ENCODE measurements at regions not wholly inside any gene's neighbourhood (a gene's known extent, or its start where the extent isn't known, plus 50 kb on each side); places are given as distances from the start of the nearest gene placed in this dataset.
"Not testable (repeated sequence)": the region's sequence is repeated elsewhere in the genome, so short reads cannot be mapped to it uniquely, and the experiment has no call there.

DNA sequence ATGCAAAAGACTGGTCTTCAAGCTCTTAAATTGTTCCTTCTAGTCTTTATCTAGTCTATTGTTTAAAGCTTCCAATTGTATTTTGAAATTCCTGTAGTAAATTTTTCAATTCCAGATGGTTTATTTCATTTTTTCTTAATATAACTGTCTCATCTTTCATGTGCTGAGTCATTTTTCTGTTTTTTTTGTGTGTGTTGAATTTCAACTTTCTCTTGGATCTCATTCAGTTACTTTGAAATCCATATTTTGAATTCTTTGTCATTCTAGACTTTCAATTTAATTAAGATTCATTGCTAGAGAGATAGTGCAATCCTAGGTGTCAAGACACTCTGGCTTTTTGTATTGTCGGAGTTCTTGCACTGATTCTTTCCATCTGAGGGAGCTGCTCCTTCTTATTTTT lies 128.0 kb upstream of the PRKG2 start:
- H3K9me3 ChIP-seq = no peaks in the 10 kb centered on the region
- no peak overlapping the region for H3K4me3 ChIP-seq
- no peaks in the 10 kb centered on the region for H3K27me3 ChIP-seq
- no peaks in the 10 kb centered on the region for H3K4me1 ChIP-seq
- DNase-seq (ENCODE audit: low spot score in 2 of 2) = no peak
- WGBS = 83% methylated on average over 1 of the region's 1 CpG
- H3K36me3 ChIP-seq = no peaks in the 10 kb centered on the region
- TF ChIP-seq POLR2A (IDR thresholded peaks at IDR 0.05) = no peak
- TF ChIP-seq, protein P1, sequence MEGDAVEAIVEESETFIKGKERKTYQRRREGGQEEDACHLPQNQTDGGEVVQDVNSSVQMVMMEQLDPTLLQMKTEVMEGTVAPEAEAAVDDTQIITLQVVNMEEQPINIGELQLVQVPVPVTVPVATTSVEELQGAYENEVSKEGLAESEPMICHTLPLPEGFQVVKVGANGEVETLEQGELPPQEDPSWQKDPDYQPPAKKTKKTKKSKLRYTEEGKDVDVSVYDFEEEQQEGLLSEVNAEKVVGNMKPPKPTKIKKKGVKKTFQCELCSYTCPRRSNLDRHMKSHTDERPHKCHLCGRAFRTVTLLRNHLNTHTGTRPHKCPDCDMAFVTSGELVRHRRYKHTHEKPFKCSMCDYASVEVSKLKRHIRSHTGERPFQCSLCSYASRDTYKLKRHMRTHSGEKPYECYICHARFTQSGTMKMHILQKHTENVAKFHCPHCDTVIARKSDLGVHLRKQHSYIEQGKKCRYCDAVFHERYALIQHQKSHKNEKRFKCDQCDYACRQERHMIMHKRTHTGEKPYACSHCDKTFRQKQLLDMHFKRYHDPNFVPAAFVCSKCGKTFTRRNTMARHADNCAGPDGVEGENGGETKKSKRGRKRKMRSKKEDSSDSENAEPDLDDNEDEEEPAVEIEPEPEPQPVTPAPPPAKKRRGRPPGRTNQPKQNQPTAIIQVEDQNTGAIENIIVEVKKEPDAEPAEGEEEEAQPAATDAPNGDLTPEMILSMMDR (IDR thresholded peaks at IDR 0.05) = no peak
- TF ChIP-seq POLR2AphosphoS5 (IDR thresholded peaks at IDR 0.05) = no peak
- no peak for TF ChIP-seq EP300 (IDR thresholded peaks at IDR 0.05)
- no peak overlapping the region for H3K27ac ChIP-seq

DNA sequence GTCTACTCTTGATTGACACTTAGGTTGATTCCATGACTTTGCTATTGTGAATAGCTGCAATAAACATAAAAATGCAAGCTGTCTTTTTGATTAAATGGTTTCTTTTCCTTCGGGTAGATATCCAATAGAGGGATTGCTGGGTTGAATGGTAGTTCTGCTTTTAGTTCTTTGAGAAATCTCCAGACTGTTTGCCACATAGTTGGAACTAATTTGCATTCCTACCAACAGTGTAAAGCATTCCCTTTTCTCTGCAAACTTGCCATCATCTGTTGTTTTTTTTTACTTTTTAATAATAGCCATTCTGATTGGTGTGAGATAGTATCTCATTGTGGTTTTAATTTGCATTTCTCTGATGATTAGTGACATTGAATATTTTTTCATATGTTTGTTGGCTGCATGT lies 122.2 kb upstream of the PRKG2 start:
- Histone ChIP-seq H3K27ac (no peak overlapping the region), H3K36me3 (no peaks in the 10 kb centered on the region), H3K4me3 (no peak overlapping the region), H3K4me1 (no peaks in the 10 kb centered on the region), H3K9me3 (no peaks in the 10 kb centered on the region), H3K27me3 (no peaks in the 10 kb centered on the region)
- 30% methylated on average over 1 of the region's 1 CpG for WGBS
- DNase-seq (ENCODE audit: low spot score in 2 of 2) = no peak
- no peak for TF ChIP-seq POLR2A (IDR thresholded peaks at IDR 0.05)
- no peak for TF ChIP-seq EP300 (IDR thresholded peaks at IDR 0.05)

DNA sequence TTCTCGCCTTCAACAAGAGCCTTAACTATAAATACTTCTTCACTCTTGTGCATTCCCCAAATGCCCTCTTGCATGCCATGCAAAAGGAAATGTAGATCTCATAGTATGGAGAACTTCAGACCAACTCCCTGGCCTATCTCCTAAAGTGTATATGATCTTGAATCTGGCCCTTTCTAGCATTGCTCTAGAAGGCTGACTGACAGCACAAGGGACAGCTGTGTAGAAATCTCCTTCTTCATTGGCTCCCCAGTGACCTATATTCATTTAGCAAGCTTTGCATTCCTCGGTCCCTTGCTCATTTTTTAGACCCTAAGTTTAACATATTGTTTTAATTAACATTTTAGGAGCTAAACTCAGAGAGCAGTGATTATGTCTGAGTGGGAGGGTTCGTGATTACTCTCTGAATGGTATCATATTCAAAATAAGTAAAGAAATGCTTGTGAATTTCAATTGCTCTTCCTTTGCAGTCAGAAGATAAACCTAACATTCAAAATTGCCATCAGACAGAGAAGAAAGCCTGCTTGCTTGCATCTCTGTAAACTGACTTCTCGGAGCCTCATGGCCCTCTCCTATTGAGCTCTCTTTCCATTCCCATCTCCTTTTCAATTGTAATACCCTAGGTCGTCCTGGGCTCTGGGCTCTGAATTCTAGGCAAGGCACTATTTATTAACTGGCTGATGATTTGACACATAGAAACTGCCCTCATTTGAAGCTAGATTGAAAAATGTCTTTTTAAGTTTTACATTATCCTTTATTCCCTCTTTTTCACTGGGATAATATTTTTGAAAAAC lies 120.3 kb upstream of the PRKG2 start:
- 63% methylated on average over 5 of the region's 5 CpGs for WGBS
- H3K36me3 ChIP-seq = no peaks in the 10 kb centered on the region
- H3K27ac ChIP-seq = no peak overlapping the region
- H3K4me3 ChIP-seq = no peak overlapping the region
- TF ChIP-seq, protein P1 (IDR thresholded peaks at IDR 0.05) = no peak
- TF ChIP-seq POLR2A (IDR thresholded peaks at IDR 0.05) = no peak
- TF ChIP-seq EP300 (IDR thresholded peaks at IDR 0.05) = no peak
- TF ChIP-seq POLR2AphosphoS5 (IDR thresholded peaks at IDR 0.05) = no peak
- no peaks in the 10 kb centered on the region for H3K9me3 ChIP-seq
- H3K4me1 ChIP-seq = no peaks in the 10 kb centered on the region
- no peak for DNase-seq (ENCODE audit: low spot score in 2 of 2)
- no peaks in the 10 kb centered on the region for H3K27me3 ChIP-seq

DNA sequence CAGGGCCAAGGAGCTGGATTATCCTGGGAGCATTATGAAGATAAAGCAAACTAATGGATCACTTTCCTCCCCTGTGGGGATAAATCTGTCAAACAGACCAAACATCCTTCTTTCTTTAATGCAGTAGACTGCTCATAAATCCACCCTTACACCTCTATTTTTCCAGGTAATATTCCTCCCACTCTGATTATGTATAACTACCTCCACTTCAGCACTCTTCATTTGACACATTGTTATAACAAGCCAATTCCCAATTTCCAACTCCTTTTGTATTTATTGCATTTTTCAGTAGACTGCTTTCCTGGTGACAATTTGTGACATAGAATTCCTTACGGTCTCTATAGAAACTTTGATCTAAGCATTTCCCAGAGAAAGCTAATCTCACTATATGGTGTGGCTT lies 115.0 kb upstream of the PRKG2 start:
- Histone ChIP-seq H3K27ac (no peak overlapping the region), H3K36me3 (no peaks in the 10 kb centered on the region), H3K27me3 (no peaks in the 10 kb centered on the region), H3K4me1 (no peaks in the 10 kb centered on the region), H3K9me3 (no peaks in the 10 kb centered on the region), H3K4me3 (no peak overlapping the region)
- TF ChIP-seq, protein P1 (IDR thresholded peaks at IDR 0.05) = no peak
- TF ChIP-seq EP300 (IDR thresholded peaks at IDR 0.05) (no peak), POLR2AphosphoS5 (IDR thresholded peaks at IDR 0.05) (no peak), POLR2A (IDR thresholded peaks at IDR 0.05) (no peak)
- WGBS = 41% methylated on average over 1 of the region's 1 CpG
- no peak for DNase-seq (ENCODE audit: low spot score in 2 of 2)

DNA sequence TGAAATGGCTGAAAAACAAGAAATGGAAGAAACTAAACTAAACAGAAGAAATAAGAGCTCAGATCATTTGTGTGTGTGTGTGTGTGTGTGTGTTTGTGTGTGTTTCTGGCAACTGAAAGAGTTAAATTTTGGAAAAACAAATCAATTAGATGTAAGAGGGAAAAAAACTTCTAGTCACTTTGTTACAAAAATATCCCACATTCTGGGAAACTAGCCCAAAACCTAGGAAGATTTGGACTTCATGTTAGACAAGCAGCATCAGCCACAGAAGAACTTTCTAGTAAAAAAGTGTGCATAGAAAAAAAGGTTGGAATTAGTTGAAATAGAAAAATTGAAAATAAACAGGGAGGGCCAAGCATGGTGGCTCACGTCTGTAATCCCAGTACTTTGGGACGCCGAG lies 111.6 kb upstream of the PRKG2 start:
- TF ChIP-seq POLR2AphosphoS5 (IDR thresholded peaks at IDR 0.05) = no peak
- TF ChIP-seq POLR2A (IDR thresholded peaks at IDR 0.05) = no peak
- TF ChIP-seq EP300 (IDR thresholded peaks at IDR 0.05) = no peak
- TF ChIP-seq, protein P1 (IDR thresholded peaks at IDR 0.05) = no peak
- Histone ChIP-seq H3K4me3 (no peak overlapping the region), H3K36me3 (no peaks in the 10 kb centered on the region), H3K4me1 (no peaks in the 10 kb centered on the region), H3K27me3 (no peaks in the 10 kb centered on the region), H3K27ac (no peak overlapping the region), H3K9me3 (no peaks in the 10 kb centered on the region)
- DNase-seq (ENCODE audit: low spot score in 2 of 2) = no peak
- 94% methylated on average over 3 of the region's 3 CpGs for WGBS

DNA sequence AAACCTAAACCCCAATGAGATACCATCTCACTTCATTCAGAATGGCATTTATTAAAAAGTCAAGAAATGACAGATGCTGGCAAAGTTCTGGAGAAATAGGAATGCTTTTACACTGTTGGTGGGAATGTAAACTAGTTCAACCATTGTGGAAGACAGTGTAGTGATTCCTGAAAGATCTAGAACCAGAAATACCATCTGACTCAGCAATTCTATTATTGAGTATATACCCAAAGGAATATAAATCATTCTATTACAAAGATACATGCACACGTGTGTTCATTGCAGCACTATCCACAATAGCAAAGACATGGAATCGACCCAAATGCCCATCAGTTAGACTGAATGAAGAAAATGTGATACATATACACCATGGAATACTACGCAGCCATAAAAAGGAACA lies 109.6 kb upstream of the PRKG2 start:
- not testable (repeated sequence) for H3K4me3 ChIP-seq; DNase-seq (ENCODE audit: low spot score in 2 of 2); H3K9me3 ChIP-seq; H3K4me1 ChIP-seq; H3K27me3 ChIP-seq; H3K36me3 ChIP-seq; H3K27ac ChIP-seq
- 87% methylated on average over 3 of the region's 3 CpGs for WGBS

Measured in suprapubic skin (tissue), 4 donors.